ENCODE measurements at regions not wholly inside any gene's neighbourhood (a gene's known extent, or its start where the extent isn't known, plus 50 kb on each side); places are given as distances from the start of the nearest gene placed in this dataset.
A peak's percentile ranks its signal among the peaks of the same experiment; 100 is the strongest.

DNA sequence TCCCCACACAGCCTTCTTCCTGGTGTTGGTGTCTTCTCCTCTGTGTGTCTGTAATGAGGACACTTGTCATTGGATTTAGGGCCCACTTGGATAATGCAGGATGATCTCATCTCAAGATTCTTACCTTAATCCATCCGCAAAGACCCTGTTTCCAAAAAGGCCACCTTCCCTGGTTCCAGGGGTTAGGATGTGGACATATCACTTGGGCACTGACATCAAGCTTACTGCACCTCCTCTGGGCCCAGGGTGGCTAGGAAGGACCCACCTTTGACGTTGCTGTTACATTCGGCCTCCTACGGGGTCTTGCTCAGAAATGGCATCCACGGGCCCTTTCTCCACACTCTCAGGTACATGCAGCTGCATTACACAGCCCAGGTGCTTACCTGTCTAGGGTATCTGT is 535.9 kb downstream of the BRD1 start:
- Histone ChIP-seq H3K4me1 (ENCODE audit: insufficient read depth, poor library complexity, severe bottlenecking) (no peaks in the 10 kb centered on the region), H3K36me3 (ENCODE audit: low read depth) (no peaks in the 10 kb centered on the region), H3K27ac (ENCODE audit: poor library complexity, severe bottlenecking) (no peak overlapping the region), H3K27me3 (ENCODE audit: insufficient read depth, poor library complexity, severe bottlenecking) (no peaks in the 10 kb centered on the region), H3K4me3 (ENCODE audit: severe bottlenecking) (no peak overlapping the region), H3K9me3 (ENCODE audit: severe bottlenecking) (peaks cover 4% of the 10 kb centered on the region)
- no peak for ATAC-seq (ENCODE audit: low read depth)
- no peak for TF ChIP-seq CTCF (IDR thresholded peaks at IDR 0.05; ENCODE audit: poor library complexity, severe bottlenecking)
- no peak for DNase-seq (ENCODE audit: low spot score)

DNA sequence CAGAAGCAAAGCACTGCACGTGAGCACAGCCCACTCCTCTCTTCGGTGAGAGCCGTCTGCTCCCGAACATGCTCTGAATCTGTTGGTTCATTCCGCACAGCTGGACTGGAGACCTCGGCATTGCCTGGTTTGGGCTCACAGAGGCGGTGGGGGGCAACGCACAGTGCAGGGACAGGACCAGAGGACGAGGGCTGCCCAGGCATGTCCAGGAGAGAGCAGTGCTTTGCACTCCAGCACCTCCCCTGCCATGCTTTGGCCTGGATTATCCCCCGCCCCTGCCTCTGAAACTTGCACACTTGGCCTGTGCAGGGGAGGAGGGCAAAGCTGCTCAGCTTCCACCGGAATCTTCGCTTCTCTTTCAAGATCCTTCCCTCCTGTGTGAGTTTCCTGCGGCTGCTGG is 536.5 kb downstream of the BRD1 start:
- no peak for DNase-seq (ENCODE audit: low spot score)

DNA sequence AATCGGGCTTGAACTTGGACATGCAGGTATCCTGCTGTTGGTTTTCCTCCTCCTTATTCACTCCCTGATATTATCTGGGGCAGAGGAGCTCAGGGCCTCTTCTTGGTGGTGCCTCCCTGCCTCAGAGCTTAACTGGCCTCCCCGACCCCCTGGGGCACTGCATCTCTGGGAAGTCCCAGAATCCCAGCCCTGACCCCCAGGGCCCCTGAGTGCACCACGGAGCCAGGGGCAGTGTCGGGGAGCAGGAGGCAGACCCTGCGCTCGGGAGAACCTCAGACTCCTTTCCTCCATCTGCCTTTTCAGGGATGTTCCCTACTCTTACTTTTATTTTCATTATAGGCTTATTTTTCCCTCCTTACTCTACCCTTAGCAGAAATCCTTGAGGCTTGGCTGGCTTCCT is 537.0 kb downstream of the BRD1 start:
- DNase-seq (ENCODE audit: low spot score) (no peak), ATAC-seq (ENCODE audit: low read depth) (no peak)
- H3K4me3 ChIP-seq (ENCODE audit: severe bottlenecking) = no peak overlapping the region
- H3K9me3 ChIP-seq (ENCODE audit: severe bottlenecking) = peaks cover under 1% of the 10 kb centered on the region
- no peak for TF ChIP-seq CTCF (IDR thresholded peaks at IDR 0.05; ENCODE audit: poor library complexity, severe bottlenecking)
- no peaks in the 10 kb centered on the region for H3K4me1 ChIP-seq (ENCODE audit: insufficient read depth, poor library complexity, severe bottlenecking)
- no peaks in the 10 kb centered on the region for H3K27me3 ChIP-seq (ENCODE audit: insufficient read depth, poor library complexity, severe bottlenecking)
- H3K36me3 ChIP-seq (ENCODE audit: low read depth) = no peaks in the 10 kb centered on the region
- H3K27ac ChIP-seq (ENCODE audit: poor library complexity, severe bottlenecking) = no peak overlapping the region

More for the DNA sequence above, 536.5 kb downstream of the BRD1 start:
- Histone ChIP-seq H3K27ac (ENCODE audit: poor library complexity, severe bottlenecking) (no peak overlapping the region), H3K4me1 (ENCODE audit: insufficient read depth, poor library complexity, severe bottlenecking) (no peaks in the 10 kb centered on the region), H3K9me3 (ENCODE audit: severe bottlenecking) (peaks cover 4% of the 10 kb centered on the region), H3K4me3 (ENCODE audit: severe bottlenecking) (no peak overlapping the region), H3K36me3 (ENCODE audit: low read depth) (no peaks in the 10 kb centered on the region), H3K27me3 (ENCODE audit: insufficient read depth, poor library complexity, severe bottlenecking) (no peaks in the 10 kb centered on the region)
- TF ChIP-seq CTCF (IDR thresholded peaks at IDR 0.05; ENCODE audit: poor library complexity, severe bottlenecking) = no peak
- ATAC-seq (ENCODE audit: low read depth) = no peak

GRCh38 chr22:49289822-49290679 is 537.6 kb downstream of the BRD1 start:
- Histone ChIP-seq H3K4me1 (ENCODE audit: insufficient read depth, poor library complexity, severe bottlenecking) (no peaks in the 10 kb centered on the region), H3K36me3 (ENCODE audit: low read depth) (no peaks in the 10 kb centered on the region), H3K27ac (ENCODE audit: poor library complexity, severe bottlenecking) (no peak overlapping the region), H3K9me3 (ENCODE audit: severe bottlenecking) (no peaks in the 10 kb centered on the region), H3K27me3 (ENCODE audit: insufficient read depth, poor library complexity, severe bottlenecking) (no peaks in the 10 kb centered on the region), H3K4me3 (ENCODE audit: severe bottlenecking) (no peak overlapping the region)
- ATAC-seq (ENCODE audit: low read depth) (no peak), DNase-seq (ENCODE audit: low spot score) (no peak)
- TF ChIP-seq CTCF (IDR thresholded peaks at IDR 0.05; ENCODE audit: poor library complexity, severe bottlenecking) = no peak

DNA sequence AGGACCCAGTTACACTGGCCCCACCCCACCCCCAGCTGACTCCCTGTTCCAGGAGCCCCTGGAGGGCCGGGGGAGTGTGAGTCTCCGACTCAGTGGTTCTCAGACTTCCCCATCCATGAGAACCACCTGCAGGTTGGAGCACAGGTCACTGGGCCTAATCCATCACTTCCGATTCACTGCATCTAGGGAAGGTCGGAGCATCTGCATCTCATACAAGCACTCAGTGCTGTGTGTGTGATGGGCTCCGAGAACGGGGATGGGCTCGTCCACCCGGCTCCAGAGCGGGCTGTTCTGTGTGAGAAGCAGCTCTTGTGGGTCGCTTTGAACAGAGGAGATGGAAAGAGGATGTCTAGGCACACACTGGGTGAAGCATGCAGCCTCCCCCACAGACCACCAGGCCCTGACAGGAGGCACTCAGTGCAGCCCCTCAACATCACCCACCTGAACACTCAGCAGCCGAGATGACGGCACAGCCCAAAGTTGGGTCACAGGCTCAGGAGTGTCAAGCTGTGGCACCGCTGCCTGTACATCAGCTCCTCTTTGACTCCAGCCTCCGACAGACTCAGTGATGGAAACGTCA is 541.4 kb downstream of the BRD1 start:
- DNase-seq (ENCODE audit: low spot score) = peak; percentile 29
- no peaks in the 10 kb centered on the region for H3K36me3 ChIP-seq (ENCODE audit: low read depth)
- H3K27me3 ChIP-seq (ENCODE audit: insufficient read depth, poor library complexity, severe bottlenecking) = no peaks in the 10 kb centered on the region
- no peak for TF ChIP-seq CTCF (IDR thresholded peaks at IDR 0.05; ENCODE audit: poor library complexity, severe bottlenecking)
- H3K9me3 ChIP-seq (ENCODE audit: severe bottlenecking) = no peaks in the 10 kb centered on the region
- no peak overlapping the region for H3K27ac ChIP-seq (ENCODE audit: poor library complexity, severe bottlenecking)
- ATAC-seq (ENCODE audit: low read depth) = no peak
- H3K4me1 ChIP-seq (ENCODE audit: insufficient read depth, poor library complexity, severe bottlenecking) = no peaks in the 10 kb centered on the region
- no peak overlapping the region for H3K4me3 ChIP-seq (ENCODE audit: severe bottlenecking)
